Fibroblast of skin of right biceps (primary cell): ENCODE measurements at regions not wholly inside any gene's neighbourhood (a gene's known extent, or its start where the extent isn't known, plus 50 kb on each side); places are given as distances from the start of the nearest gene placed in this dataset.

Experiments used
- DNase-seq: peaks from one replicate; pipeline ENCODE4 v3.0.0-alpha.2; 2013

DNA sequence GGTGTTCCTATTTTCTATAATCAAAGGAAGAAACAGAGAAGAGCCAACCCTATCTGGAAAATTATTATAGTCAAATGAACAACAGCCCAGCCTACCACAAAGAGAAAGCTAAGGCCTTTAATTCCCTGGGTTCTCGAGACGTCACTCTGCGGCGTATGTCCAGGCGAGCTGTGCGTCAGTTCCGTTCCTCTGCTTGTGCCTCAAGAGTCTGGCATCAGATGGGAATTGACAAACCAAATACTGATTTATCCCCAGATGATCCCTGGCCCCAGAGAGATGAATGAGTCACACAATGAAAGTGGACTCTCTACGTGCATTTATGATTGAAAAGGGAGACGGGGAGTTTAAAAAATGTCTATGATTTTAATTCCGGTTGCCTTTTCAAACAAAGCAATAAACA is 151.6 kb upstream of the PDE10A start:
- no peak for DNase-seq

DNA sequence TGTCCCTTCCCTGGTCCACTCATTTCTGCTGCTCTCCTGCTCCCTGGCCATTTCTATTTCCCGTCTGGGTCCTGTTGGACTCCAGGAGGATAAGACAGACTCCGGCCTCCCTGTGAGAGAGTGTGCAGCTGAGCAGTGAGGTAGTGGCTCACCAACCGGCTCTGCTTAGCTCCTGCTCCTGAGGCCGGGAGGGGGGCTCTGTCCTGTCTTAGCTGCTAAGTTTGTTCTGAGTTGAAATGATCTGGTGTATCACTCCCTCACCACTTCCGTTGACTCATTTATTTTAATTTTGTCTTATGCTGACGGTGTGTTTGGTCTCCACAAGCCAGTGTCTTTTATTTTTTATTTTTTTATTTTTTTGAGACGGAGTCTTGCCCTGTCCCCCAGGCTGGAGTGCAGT is 148.5 kb upstream of the PDE10A start:
- DNase-seq, result no peak

- no peak for DNase-seq
These were observed 145.0 kb upstream of the PDE10A start for GRCh38 chr6:165808021-165808420.

- no peak for DNase-seq
These were observed 144.4 kb upstream of the PDE10A start for GRCh38 chr6:165807249-165807960.

DNA sequence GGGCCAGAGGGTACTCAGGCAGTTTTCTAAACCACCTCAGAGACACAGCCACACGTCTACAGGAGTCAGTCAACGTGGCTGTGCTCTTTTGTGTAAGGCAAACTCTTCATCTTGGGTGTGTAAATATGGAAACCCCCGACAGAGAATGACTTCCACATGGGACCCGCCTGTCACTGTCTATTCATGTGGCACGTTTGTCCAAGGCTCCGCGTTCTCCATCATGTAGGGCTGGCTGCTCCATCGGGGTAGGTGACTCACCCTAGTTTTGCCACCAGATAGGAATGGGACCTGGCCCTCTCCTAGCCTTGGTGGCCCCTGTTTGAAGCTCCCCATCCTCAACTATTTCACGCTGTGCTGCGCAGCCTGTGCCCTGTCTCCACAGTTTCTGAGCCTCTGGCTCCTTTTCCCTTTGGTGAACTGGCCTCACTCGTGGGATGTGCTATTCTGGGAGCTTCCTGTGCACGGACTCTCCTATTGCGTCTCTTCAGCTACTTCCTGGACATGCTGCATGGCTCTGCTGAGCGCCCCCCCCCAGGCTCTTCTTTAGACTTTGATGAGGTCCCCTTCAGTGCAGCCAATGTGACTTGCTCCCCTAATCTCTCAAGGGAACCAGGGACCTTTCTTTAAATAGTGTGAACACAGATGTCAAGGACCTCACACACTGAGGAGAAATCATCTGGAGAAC is 143.2 kb upstream of the PDE10A start:
- DNase-seq, result no peak

- no peak for DNase-seq
These were observed 142.6 kb upstream of the PDE10A start for GRCh38 chr6:165805636-165806035.

GRCh38 chr6:165805067-165805555 is 142.1 kb upstream of the PDE10A start:
- DNase-seq, result no peak

- peak; percentile 10 for DNase-seq
These were observed 141.5 kb upstream of the PDE10A start for GRCh38 chr6:165804331-165805066.

- peak; percentile 16 for DNase-seq
These were observed 137.3 kb upstream of the PDE10A start for GRCh38 chr6:165800337-165800736.

DNA sequence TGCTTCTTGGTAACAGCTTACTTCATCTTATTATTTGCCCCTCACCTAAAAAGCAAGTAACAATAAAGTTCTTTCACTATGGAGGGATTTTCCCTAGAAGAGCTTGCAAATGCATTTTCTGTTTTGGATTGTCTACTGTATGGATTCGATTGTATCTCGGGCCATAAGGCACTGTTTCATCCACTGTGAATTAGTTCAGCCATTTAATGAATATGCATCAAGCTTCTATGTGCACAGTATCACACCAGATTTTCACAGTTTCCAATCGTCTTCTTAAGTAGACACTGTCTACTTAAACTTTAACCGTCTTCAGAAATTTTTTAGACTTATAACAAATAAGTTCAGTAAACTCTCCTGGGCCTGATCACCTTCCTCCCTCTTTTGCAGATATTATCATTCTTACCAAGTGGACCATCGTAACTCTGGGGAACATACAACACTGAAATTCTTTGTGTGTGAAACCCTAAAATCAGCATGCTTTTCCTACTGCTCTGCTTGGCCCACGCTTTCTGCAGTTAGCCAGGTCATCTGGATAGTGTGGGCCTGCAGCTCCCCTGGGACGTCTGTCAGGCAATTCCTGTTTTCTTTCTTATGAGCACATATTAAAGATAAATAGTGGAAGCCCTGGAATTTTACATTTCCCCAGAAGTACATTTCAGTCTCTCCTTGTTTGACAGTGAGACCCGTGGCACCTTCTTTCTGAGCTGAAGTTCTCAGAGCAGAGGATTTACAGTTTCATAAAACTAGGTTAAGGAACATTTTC is 136.5 kb upstream of the PDE10A start:
- peak; percentile 39 for DNase-seq

DNA sequence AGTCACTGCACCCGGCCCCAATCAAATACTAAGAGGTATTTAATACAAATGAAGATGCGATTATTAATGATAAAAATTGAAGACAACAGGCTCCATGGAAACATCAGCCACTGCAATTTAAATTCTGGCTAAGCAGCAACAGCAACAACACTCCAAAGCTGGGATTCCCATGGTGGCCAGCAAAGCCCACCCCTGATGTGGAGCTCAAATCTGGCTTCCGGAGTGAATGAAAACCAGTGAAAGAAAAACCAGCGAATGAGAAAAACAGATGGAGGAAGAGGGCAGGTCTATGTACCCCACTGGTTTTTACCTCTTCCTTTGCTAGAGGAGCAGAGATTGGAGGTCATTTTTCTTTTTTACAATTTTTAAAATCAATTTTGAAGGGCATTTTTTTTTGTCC is 135.9 kb upstream of the PDE10A start:
- no peak for DNase-seq

GRCh38 chr6:165794179-165794601 is 131.1 kb upstream of the PDE10A start:
- no peak for DNase-seq

GRCh38 chr6:165793287-165793825 is 130.3 kb upstream of the PDE10A start:
- no peak for DNase-seq

DNA sequence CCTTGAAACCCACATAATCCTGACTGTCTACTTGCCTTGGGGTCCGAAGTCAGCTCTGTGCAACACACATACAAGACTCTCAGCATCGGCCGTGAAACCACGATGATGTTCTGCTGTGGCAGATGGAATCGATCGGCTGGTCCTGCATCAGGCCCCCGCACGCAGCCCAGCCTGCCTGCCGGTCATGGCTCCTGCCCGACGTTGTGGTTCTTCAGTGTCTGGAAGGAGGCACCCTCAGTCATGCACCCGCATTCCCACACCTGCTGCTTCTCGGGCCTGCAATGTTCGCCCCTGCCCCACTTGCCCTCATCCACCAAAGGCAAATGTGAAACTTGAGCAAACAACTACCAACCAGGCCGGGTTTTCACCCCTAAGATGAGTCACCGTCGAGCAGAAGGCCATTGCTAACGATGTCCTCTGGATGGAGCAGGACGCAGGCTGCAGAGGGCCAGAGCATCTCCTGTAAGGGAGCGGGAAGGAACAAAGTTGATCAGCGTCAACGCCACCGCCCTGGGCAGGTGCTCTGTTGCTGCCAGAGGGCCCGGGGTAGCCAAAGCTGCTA is 128.9 kb upstream of the PDE10A start:
- no peak for DNase-seq

- DNase-seq, result no peak
These were observed 128.3 kb upstream of the PDE10A start for GRCh38 chr6:165791306-165791705.

GRCh38 chr6:165782812-165783211 is 119.8 kb upstream of the PDE10A start:
- DNase-seq, result no peak

GRCh38 chr6:165782134-165782533 is 119.1 kb upstream of the PDE10A start:
- no peak for DNase-seq

- DNase-seq, result no peak
These were observed 114.6 kb upstream of the PDE10A start for GRCh38 chr6:165777680-165778079.

DNA sequence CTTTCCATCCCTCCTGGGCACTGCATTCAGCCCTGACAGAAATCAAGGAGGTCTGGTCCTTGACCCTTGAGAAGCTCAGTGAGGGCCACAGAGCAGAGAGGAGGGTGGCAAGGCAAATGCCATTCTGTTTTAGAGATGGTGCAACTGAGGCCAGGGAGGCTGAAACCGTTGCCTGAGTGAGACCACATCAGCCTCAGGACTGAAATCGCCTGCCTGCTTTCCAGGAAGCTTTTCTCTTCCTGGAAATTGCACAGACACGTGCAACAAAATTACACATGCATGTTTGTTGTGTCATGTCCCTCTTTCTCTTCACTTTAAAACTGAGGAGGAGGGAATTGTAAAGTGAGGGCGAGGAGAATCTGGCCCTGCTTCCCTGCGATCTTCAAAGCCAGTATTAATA is 113.7 kb upstream of the PDE10A start:
- no peak for DNase-seq

GRCh38 chr6:165775721-165776120 is 112.7 kb upstream of the PDE10A start:
- DNase-seq, result no peak

DNA sequence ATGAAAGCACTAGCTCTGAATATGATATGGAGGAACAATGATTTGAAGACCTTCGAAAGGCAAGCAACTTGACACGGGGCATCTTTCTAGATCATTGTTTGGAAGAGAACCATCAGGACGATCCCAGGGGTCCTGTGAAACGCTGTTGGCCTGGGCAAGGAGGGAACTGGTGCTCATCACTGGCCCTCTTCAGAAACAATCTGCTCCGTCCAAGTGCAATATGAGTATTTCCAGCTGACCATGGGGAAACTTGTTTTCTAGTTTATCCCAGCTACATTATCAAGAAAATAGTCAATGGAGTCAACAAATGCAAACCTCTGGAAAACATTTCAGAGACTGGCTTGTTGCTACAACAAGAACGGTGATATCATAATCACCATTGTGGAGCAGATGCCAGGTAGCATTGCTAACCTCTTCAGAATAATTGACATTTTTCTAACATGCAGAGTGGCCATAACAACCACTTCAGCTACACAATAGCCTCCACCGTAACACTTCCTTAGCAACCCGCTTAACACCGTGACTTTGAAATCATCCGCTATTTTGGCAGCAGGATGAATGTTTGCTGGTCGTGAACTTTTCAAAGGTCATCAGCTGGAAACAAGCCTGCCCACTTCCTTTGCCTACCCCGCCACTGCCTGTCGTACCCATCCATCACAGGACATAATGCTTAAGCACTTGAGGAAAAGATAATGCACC is 112.0 kb upstream of the PDE10A start:
- DNase-seq, result peak; percentile 23
